NCI-H524 (cell line): ENCODE measurements at regions not wholly inside any gene's neighbourhood (a gene's known extent, or its start where the extent isn't known, plus 50 kb on each side); places are given as distances from the start of the nearest gene placed in this dataset.

Experiments used
- DNase-seq, 2 experiments: peaks; one replicate each; lab custom pipeline; 2025; lab: John Stamatoyannopoulos, UW

GRCh38 chr5:107072967-107073366 lies 597.8 kb downstream of the EFNA5 start:
- no peak for DNase-seq

- DNase-seq: no peak
These were observed 598.3 kb downstream of the EFNA5 start for GRCh38 chr5:107072440-107072839.

- DNase-seq: no peak
These were observed 602.0 kb downstream of the EFNA5 start for GRCh38 chr5:107068782-107069181.

- no peak for DNase-seq
These were observed 603.3 kb downstream of the EFNA5 start for GRCh38 chr5:107067395-107067794.

- DNase-seq: no peak
These were observed 607.2 kb downstream of the EFNA5 start for GRCh38 chr5:107063511-107063910.

- no peak for DNase-seq
These were observed 611.9 kb downstream of the EFNA5 start for GRCh38 chr5:107058803-107059202.

- no peak for DNase-seq
These were observed 612.5 kb downstream of the EFNA5 start for GRCh38 chr5:107058235-107058634.

- DNase-seq: no peak
These were observed 614.5 kb downstream of the EFNA5 start for GRCh38 chr5:107056278-107056677.

GRCh38 chr5:107047048-107047447 lies 623.7 kb downstream of the EFNA5 start:
- DNase-seq: no peak

GRCh38 chr5:107043665-107044064 lies 627.1 kb downstream of the EFNA5 start:
- DNase-seq: no peak

- no peak for DNase-seq
These were observed 629.8 kb downstream of the EFNA5 start for GRCh38 chr5:107040907-107041306.

- no peak for DNase-seq
These were observed 638.1 kb downstream of the EFNA5 start for GRCh38 chr5:107032629-107033028.

- DNase-seq: no peak
These were observed 641.8 kb downstream of the EFNA5 start for GRCh38 chr5:107028938-107029337.

GRCh38 chr5:107025712-107026497 lies 644.8 kb downstream of the EFNA5 start:
- DNase-seq: peak in 1 of 2 experiments; percentile 3

GRCh38 chr5:107023732-107024131 lies 647.0 kb downstream of the EFNA5 start:
- DNase-seq: no peak

GRCh38 chr5:107021575-107021974 lies 649.2 kb downstream of the EFNA5 start:
- no peak for DNase-seq

GRCh38 chr5:107020626-107021025 lies 650.1 kb downstream of the EFNA5 start:
- no peak for DNase-seq

GRCh38 chr5:107017616-107018015 lies 653.1 kb downstream of the EFNA5 start:
- no peak for DNase-seq

- DNase-seq: peak; percentile 33 to 42
These were observed 658.4 kb downstream of the EFNA5 start for GRCh38 chr5:107012371-107012770.

GRCh38 chr5:107011605-107012004 lies 659.1 kb downstream of the EFNA5 start:
- DNase-seq: peak; percentile 95 to 99

GRCh38 chr5:107010060-107010459 lies 660.7 kb downstream of the EFNA5 start:
- no peak for DNase-seq

GRCh38 chr5:107005653-107006052 lies 665.1 kb downstream of the EFNA5 start:
- no peak for DNase-seq

GRCh38 chr5:107005161-107005560 lies 665.6 kb downstream of the EFNA5 start:
- DNase-seq: no peak

GRCh38 chr5:107002115-107002514 lies 668.6 kb downstream of the EFNA5 start:
- DNase-seq: no peak
